WERI-Rb-1 (cell line): ENCODE measurements at regions not wholly inside any gene's neighbourhood (a gene's known extent, or its start where the extent isn't known, plus 50 kb on each side); places are given as distances from the start of the nearest gene placed in this dataset.
"Not testable (repeated sequence)": the region's sequence is repeated elsewhere in the genome, so short reads cannot be mapped to it uniquely, and the experiment has no call there.

ENCODE experiments used
- DNase-seq: peaks from one replicate; pipeline ENCODE4 v3.0.0-alpha.2; 2020
- H3K27ac ChIP-seq: fragments of 250-450 bp; sonication (Bioruptor Pico); 2 replicates; pipeline ENCODE4 v1.5.1; 2020; ENCODE audit warnings: mild to moderate bottlenecking, moderate library complexity
- H3K27me3 ChIP-seq: fragments of 250-450 bp; sonication (Bioruptor Pico); 2 replicates; pipeline ENCODE4 v1.5.1; 2021; ENCODE audit warnings: mild to moderate bottlenecking, low read depth, moderate library complexity; ENCODE audit not compliant: insufficient read depth, severe bottlenecking
- H3K36me3 ChIP-seq: fragments of 250-450 bp; sonication (Bioruptor Pico); 2 replicates; pipeline ENCODE4 v1.5.1; 2020; ENCODE audit warnings: mild to moderate bottlenecking, moderate library complexity
- H3K4me3 ChIP-seq: 2 replicates; pipeline ENCODE4 v1.5.1; 2011; ENCODE audit warnings: low read depth, mild to moderate bottlenecking, control low read depth, low read length
- H3K9me3 ChIP-seq: fragments of 250-450 bp; sonication (Bioruptor Pico); 2 replicates; pipeline ENCODE4 v1.5.1; 2021; ENCODE audit warnings: mild to moderate bottlenecking, moderate library complexity; ENCODE audit not compliant: severe bottlenecking
- TF ChIP-seq, protein P1 (sequence below): IDR thresholded peaks from 2 replicates; pipeline ENCODE4 v1.5.1; 2011; ENCODE audit warnings: low read depth, mild to moderate bottlenecking, control low read depth, inconsistent platforms, low read length

DNA sequence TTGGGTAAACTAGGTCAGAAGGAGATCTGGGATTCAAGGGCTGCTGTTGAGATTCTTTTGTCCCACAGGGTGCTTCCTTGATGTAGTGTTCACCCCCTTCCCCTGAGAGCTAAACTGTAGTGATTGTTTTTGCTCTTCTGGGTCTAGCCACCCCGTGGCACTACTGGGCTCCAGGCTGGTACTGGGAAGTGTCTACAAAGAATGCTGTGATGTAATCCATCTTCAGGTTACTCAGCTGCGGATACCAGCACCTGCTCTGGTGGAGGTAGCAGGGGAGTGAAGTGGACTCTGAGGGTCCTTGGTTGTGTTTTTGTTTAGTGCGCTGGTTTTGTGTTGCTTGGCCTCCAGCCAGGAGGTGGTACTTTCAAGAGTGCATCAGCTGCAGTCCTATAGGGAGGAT is 365.5 kb downstream of the ZNF674 start:
- Histone ChIP-seq H3K36me3 (no peaks in the 10 kb centered on the region), H3K9me3 (no peaks in the 10 kb centered on the region), H3K27me3 (no peaks in the 10 kb centered on the region), H3K27ac (no peak overlapping the region), H3K4me3 (no peak overlapping the region)
- TF ChIP-seq, protein P1, sequence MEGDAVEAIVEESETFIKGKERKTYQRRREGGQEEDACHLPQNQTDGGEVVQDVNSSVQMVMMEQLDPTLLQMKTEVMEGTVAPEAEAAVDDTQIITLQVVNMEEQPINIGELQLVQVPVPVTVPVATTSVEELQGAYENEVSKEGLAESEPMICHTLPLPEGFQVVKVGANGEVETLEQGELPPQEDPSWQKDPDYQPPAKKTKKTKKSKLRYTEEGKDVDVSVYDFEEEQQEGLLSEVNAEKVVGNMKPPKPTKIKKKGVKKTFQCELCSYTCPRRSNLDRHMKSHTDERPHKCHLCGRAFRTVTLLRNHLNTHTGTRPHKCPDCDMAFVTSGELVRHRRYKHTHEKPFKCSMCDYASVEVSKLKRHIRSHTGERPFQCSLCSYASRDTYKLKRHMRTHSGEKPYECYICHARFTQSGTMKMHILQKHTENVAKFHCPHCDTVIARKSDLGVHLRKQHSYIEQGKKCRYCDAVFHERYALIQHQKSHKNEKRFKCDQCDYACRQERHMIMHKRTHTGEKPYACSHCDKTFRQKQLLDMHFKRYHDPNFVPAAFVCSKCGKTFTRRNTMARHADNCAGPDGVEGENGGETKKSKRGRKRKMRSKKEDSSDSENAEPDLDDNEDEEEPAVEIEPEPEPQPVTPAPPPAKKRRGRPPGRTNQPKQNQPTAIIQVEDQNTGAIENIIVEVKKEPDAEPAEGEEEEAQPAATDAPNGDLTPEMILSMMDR = no peak
- DNase-seq = no peak

DNA sequence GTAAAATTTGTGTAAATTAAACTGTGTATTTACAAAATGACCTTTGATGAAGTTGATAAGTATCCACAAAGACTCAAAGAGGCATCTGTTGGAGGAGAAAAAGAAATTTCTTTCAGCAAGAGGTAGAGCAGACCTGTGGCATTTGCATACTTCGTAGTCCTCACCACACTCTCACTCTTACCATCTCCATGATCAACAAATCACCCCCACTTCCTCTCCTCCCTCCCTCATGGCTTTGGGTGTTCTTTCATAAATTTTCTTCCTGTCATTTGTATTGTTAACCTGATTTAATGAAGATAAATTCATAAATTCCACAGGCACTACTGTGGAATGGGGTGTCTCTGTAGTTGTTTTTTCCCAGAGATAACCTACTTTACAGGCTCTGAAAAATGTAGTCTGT is 366.5 kb downstream of the ZNF674 start:
- Histone ChIP-seq H3K27ac (no peak overlapping the region), H3K9me3 (no peaks in the 10 kb centered on the region), H3K36me3 (no peaks in the 10 kb centered on the region), H3K27me3 (no peaks in the 10 kb centered on the region), H3K4me3 (no peak overlapping the region)
- TF ChIP-seq, protein P1 = no peak
- no peak for DNase-seq

DNA sequence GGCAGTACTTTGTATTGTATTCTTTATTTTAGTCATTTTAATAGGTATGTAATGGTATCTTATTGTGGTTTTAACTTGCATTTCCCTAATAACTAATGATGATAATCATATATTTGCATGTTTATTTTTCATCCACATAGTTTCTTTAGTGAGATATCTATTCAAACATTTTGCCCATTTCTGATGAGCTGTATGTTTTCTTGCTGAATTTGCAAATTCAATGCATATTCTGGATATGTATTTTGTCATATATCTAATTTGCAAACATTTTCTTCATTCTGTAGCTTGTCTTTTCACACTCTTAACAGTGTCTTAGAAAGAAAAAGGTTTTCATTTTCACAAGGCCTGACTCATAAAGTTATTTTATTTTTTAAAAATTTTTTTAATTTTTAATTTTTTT is 372.1 kb downstream of the ZNF674 start:
- TF ChIP-seq, protein P1 = no peak
- no peak for DNase-seq
- Histone ChIP-seq H3K4me3 (no peak overlapping the region), H3K27ac (no peak overlapping the region), H3K36me3 (no peaks in the 10 kb centered on the region), H3K27me3 (no peaks in the 10 kb centered on the region), H3K9me3 (no peaks in the 10 kb centered on the region)

DNA sequence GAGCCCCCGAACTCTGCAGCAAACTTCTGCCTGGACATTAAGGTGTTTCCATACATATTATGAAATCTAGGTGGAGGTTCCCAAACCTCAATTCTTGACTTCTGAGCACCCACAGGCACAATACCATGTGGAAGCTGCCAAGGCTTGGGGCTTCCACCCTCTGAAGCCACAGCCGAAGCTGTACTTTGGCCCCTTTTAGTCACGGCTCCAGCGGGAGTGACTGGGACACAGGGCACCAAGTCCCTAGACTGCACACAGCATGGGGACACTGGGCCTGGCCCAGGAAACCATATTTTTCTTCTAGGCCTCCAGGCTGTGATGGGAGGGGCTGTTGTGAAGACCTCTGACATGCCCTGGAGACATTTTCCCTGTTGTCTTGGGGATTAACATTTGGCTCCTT is 373.8 kb downstream of the ZNF674 start:
- not testable (repeated sequence) for DNase-seq

DNA sequence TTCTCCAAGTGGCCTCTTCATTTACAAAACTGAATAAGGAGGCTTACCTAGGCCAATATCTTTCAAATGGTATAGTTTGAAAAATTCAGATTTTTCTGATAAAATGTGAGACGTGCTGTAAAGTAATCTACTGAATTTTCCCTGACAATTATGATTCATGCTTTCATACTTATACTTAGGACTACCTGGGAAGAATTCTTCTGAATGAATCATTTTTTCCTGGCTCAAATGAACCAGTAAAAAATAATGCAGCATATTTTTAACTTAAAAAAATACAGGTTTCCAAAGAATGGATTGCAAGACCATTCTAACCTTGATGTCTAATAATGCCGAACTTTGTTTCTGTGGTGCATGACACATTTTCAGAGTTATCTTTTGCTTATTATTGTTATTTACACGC is 375.4 kb downstream of the ZNF674 start:
- no peaks in the 10 kb centered on the region for H3K36me3 ChIP-seq
- no peak overlapping the region for H3K4me3 ChIP-seq
- peaks cover 12% of the 10 kb centered on the region for H3K27me3 ChIP-seq
- no peak for DNase-seq
- TF ChIP-seq, protein P1 = no peak
- H3K9me3 ChIP-seq = no peaks in the 10 kb centered on the region
- H3K27ac ChIP-seq = no peak overlapping the region

More for the DNA sequence above, 373.8 kb downstream of the ZNF674 start:
- H3K27ac ChIP-seq, H3K9me3 ChIP-seq, H3K36me3 ChIP-seq, H3K4me3 ChIP-seq: not testable (repeated sequence)
- peaks cover 12% of the 10 kb centered on the region for H3K27me3 ChIP-seq

DNA sequence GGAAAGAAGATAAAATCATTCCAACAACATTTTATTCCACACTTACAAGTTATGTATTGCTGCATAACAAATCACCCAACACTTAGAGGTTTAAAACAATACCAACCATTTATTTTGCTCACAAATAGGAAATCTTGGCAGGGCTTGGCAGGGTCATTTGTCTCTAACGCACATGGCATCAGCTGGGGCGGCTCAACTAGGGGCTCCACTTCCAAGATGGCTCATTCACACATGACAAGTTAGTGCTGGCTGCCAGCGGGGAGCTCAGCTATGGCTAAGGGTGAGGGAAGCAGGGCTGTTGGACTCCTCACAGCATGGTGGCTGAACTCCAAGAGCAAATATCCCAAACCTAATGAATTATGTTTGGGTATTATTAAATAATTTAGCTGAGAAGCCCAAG is 377.0 kb downstream of the ZNF674 start:
- Histone ChIP-seq H3K36me3 (no peaks in the 10 kb centered on the region), H3K9me3 (no peaks in the 10 kb centered on the region), H3K4me3 (no peak overlapping the region), H3K27me3 (peaks cover 12% of the 10 kb centered on the region), H3K27ac (no peak overlapping the region)
- TF ChIP-seq, protein P1 = no peak
- no peak for DNase-seq
